HL-60 (cell line): ENCODE measurements at regions not wholly inside any gene's neighbourhood (a gene's known extent, or its start where the extent isn't known, plus 50 kb on each side); places are given as distances from the start of the nearest gene placed in this dataset.

ENCODE experiments used
- DNase-seq, 2 experiments: peaks; one replicate each; pipeline ENCODE4 v3.0.0-alpha.2; 2010 to 2020; ENCODE audit warnings: low read depth in 1 of 2, low spot score in 1 of 2
- H3K27ac ChIP-seq: fragments of 250-450 bp; sonication (Bioruptor Pico); replicated peaks from 2 replicates; pipeline ENCODE4 v1.5.1; 2020; ENCODE audit warnings: mild to moderate bottlenecking, moderate library complexity
- H3K27me3 ChIP-seq: fragments of 250-450 bp; sonication (Bioruptor Pico); 2 replicates; pipeline ENCODE4 v1.5.1; 2021; ENCODE audit warnings: mild to moderate bottlenecking, moderate library complexity; ENCODE audit not compliant: insufficient read depth, poor library complexity, severe bottlenecking
- H3K4me3 ChIP-seq: replicated peaks from 2 replicates; pipeline ENCODE4 v1.5.1; 2011; ENCODE audit warnings: mild to moderate bottlenecking, control low read depth, low read length; ENCODE audit not compliant: insufficient read depth
- CTCF ChIP-seq: IDR thresholded peaks from one replicate; pipeline ENCODE4 v1.5.1; 2011; ENCODE audit warnings: low read length, control low read depth, inconsistent platforms; ENCODE audit not compliant: insufficient read depth
- GABPA ChIP-seq: IDR thresholded peaks from 2 replicates; pipeline ENCODE4 v1.6.1; 2012; ENCODE audit warnings: low read depth
- POLR2AphosphoS5 ChIP-seq: IDR thresholded peaks from 2 replicates; pipeline ENCODE4 v1.6.1; 2012; ENCODE audit warnings: low read depth
- REST ChIP-seq: IDR thresholded peaks from 2 replicates; pipeline ENCODE4 v1.6.1; 2012; ENCODE audit warnings: low read depth; ENCODE audit not compliant: insufficient replicate concordance
- SPI1 ChIP-seq: IDR thresholded peaks from 2 replicates; pipeline ENCODE4 v1.6.1; 2012; ENCODE audit warnings: low read depth, mild to moderate bottlenecking, borderline replicate concordance

- DNase-seq, result no peak
- Histone ChIP-seq H3K4me3 (no peak overlapping the region), H3K27ac (no peak overlapping the region), H3K27me3 (peaks cover 2% of the 10 kb centered on the region)
- TF ChIP-seq POLR2AphosphoS5, result no peak
- no peak for TF ChIP-seq GABPA
- TF ChIP-seq SPI1, result no peak
- no peak for TF ChIP-seq CTCF
- TF ChIP-seq REST, result no peak
Observed at GRCh38 chr16:7107436-7107835, 225.2 kb upstream of the RBFOX1 start.

GRCh38 chr16:7103056-7103455, 229.6 kb upstream of the RBFOX1 start:
- no peak overlapping the region for H3K4me3 ChIP-seq
- no peak for DNase-seq
- H3K27me3 ChIP-seq, result peaks cover 2% of the 10 kb centered on the region
- TF ChIP-seq REST (no peak), SPI1 (no peak), POLR2AphosphoS5 (no peak), GABPA (no peak), CTCF (no peak)
- no peak overlapping the region for H3K27ac ChIP-seq

GRCh38 chr16:7101054-7101453, 231.6 kb upstream of the RBFOX1 start:
- Histone ChIP-seq H3K27me3 (peaks cover 2% of the 10 kb centered on the region), H3K4me3 (no peak overlapping the region), H3K27ac (no peak overlapping the region)
- TF ChIP-seq SPI1 (no peak), GABPA (no peak), CTCF (no peak), POLR2AphosphoS5 (no peak), REST (no peak)
- DNase-seq, result no peak
